ENCODE measurements at regions not wholly inside any gene's neighbourhood (a gene's known extent, or its start where the extent isn't known, plus 50 kb on each side); places are given as distances from the start of the nearest gene placed in this dataset.
"Not testable (repeated sequence)": the region's sequence is repeated elsewhere in the genome, so short reads cannot be mapped to it uniquely, and the experiment has no call there.

- intact Hi-C loops (cut with micrococcal nuclease) = not testable (repeated sequence)
These were observed 351.7 kb upstream of the FRG2C start for GRCh38 chr3:75312469-75312868.

- intact Hi-C loops (cut with micrococcal nuclease) = not testable (repeated sequence)
These were observed 344.4 kb upstream of the FRG2C start for GRCh38 chr3:75319776-75320175.

DNA sequence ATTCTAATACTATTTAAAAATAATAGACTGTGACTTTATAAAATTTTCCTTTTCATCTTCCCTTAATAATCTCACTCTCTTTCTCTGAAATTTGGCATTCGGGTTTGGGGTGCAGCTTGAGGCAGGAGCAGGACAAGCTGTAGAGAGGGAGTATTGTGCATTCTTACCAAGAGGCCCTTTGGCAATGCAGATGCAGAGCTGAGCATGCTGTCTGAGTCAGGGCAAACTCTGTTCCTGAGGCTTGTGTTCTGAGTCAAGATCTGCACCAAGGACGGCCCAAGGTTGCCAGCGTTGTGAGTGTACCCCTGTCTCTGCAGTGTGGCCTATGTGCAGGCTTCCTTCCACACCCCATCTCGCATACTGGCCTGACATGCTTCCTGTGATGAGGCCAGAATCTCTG is 343.8 kb upstream of the FRG2C start:
- intact Hi-C loops (cut with micrococcal nuclease) = no loop called here

GRCh38 chr3:75321060-75321459 is 343.1 kb upstream of the FRG2C start:
- intact Hi-C loops (cut with micrococcal nuclease) = no loop called here

- intact Hi-C loops (cut with micrococcal nuclease) = not testable (repeated sequence)
These were observed 340.2 kb upstream of the FRG2C start for GRCh38 chr3:75323936-75324335.

- intact Hi-C loops (cut with micrococcal nuclease) = no loop called here
These were observed 338.4 kb upstream of the FRG2C start for GRCh38 chr3:75325716-75326115.

DNA sequence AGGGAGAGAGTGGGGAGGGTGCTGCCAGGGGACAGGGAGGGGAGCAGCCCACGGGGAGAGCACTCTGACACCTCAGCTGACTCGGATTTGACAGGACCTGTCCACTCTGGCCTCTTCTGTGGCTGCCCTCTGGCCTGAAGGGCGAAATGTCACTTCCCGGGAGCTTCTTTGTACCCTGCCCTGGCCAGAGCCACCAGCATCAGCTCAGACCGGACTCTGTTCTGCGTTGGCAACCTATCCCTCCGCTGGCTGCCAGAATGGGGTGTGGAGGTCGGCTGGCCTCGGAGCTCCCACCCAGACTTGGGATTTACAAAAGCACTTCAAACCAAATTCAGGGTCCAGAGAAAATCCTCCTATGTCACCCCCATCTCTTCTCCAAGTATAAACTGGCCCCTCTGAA is 336.7 kb upstream of the FRG2C start:
- intact Hi-C loops (cut with micrococcal nuclease) = no loop called here

- intact Hi-C loops (cut with micrococcal nuclease) = no loop called here
These were observed 334.5 kb upstream of the FRG2C start for GRCh38 chr3:75329476-75330097.

- intact Hi-C loops (cut with micrococcal nuclease) = not testable (repeated sequence)
These were observed 333.7 kb upstream of the FRG2C start for GRCh38 chr3:75330446-75330845.

DNA sequence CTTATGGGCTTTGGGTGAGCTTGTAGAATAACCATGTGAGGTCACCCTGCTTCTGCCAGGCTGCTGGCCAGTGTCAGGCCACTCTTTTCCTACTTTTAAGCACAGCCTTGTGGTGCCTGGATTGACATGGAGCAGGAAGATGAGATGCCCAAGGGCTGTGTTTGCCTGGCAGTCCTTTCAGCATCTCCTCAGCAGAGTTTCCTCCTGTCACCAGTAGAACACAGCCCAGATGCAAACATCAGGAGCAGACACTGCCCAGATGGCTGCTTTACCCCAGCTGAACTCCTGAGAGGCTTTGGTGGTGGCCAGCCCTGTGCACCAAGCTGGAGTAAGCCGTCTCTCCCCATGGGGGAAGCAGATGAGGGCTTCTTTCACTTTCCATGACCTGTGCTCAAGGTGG is 332.0 kb upstream of the FRG2C start:
- intact Hi-C loops (cut with micrococcal nuclease) = not testable (repeated sequence)

GRCh38 chr3:75332794-75333193 is 331.3 kb upstream of the FRG2C start:
- intact Hi-C loops (cut with micrococcal nuclease) = no loop called here

DNA sequence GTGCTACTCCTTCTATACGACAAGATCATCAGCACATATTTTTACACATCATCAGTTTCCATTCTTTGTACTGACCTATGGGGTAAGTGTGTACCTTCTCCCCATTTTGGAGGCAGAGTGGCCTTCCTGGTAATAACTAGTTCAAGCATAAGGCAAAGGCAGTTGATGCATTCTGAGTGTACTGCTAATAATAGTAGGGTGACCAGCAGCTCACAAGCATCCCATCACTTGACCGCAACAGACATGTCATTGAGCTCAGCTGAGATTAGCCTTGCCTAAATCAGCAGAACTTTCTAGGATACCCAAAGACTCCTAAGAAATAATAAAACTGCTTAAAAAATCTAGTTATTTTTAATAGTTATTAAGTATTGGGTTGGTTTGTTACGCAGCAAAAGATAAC is 329.8 kb upstream of the FRG2C start:
- intact Hi-C loops (cut with micrococcal nuclease) = no loop called here

DNA sequence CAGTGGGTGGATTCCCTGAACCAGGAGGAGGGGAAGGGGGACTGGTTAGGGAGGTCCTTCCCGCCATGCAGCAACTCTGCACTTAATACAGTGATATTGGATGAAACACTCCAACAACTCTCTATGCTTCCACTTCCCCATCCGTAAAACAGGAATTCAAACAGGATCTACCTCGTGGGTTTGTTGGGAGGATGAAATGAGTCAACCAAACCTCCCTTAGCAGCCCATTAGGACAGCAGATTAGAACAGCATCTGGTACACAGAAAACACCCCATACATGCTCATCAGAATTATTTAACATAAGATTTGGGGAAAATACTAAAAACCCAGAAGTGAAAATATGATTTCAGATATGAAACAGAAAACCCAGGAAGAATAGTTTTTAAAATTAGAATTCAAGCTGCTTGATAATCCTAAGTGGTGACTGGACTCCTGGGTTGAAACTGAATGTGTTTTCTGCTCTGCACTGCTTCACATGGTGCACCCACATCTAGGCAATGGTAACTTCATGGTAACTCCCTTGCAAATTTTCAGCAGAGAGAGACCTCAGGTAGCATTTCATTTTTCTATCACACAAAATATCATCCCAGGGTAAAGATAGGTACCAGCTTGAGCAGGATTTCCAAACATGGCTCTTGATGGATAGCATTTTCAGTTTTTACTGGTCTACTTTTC is 326.8 kb upstream of the FRG2C start:
- intact Hi-C loops (cut with micrococcal nuclease) = no loop called here

DNA sequence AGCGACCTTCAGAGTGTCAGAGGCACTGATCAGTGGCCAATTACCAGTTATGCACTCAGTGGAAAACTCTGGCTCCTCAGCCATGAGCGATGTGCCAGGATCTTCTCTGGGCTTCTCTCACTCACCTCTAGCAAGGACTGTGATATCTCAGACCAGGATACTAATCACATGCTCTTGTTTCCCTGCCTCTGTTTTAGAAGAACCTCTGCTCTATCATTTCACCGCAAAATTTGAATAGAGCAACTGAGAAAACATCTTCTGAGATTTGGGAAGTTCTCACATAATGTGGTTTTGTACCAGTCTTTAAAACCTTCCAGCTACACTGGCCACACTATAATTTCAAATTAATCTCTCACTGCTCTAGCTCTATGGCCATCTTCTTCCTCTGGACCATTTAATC is 325.8 kb upstream of the FRG2C start:
- intact Hi-C loops (cut with micrococcal nuclease) = no loop called here

DNA sequence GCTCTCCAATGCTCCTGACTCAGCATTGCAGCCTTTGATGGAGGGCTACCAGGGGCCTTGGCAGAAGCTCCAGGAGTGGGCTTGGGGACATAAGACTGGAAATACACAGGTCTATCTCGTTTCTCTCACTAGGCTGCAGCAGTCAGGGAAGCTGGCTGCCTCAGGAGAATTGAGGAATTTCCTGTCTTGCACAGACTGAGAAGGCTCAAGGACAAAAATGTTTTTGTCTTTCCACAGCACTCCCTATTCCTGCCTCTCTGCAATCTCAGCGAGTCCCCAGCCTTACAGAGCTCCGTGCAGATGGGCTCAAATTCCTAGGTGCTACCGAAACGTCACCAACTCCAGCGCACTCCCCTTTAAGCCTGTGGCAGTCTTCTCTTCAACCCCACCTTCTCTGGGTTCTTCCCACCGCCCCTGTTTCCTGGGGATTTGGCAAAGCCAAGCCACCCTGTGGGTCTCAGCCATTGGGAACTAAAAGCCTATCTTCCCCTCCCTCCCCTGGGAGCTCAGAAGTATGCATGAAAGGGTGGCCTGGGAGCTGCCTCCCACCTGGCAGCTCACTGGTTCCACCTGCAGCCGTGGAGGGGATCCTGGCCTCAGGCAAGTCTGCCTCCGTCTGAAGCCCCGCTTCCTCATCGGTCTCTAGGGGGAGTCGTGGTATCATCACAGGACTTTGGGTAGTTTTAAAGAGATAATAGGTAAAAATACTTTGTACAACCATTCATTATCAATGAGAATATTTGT is 322.6 kb upstream of the FRG2C start:
- intact Hi-C loops (cut with micrococcal nuclease) = no loop called here

GRCh38 chr3:75342425-75342824 is 321.7 kb upstream of the FRG2C start:
- intact Hi-C loops (cut with micrococcal nuclease) = no loop called here

DNA sequence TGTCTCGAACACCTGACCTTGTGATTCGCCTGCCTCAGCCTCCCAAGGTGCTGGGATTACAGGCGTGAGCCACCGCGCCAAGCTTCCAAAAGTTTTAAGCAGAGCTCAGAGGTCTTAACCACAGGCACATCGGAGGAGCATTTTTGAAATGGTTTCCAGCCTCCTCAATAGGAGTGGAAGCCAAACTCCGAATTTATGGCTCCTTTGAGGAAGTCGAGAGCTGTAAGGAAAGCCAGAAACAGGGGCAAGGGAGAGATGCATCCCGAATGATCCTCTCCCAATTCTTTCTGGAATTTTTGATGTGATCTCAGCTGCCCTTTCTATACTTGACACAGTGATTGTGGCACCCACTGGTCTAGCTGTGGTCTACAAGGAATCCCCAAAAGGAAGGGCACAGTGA is 313.6 kb upstream of the FRG2C start:
- intact Hi-C loops (cut with micrococcal nuclease) = not testable (repeated sequence)

DNA sequence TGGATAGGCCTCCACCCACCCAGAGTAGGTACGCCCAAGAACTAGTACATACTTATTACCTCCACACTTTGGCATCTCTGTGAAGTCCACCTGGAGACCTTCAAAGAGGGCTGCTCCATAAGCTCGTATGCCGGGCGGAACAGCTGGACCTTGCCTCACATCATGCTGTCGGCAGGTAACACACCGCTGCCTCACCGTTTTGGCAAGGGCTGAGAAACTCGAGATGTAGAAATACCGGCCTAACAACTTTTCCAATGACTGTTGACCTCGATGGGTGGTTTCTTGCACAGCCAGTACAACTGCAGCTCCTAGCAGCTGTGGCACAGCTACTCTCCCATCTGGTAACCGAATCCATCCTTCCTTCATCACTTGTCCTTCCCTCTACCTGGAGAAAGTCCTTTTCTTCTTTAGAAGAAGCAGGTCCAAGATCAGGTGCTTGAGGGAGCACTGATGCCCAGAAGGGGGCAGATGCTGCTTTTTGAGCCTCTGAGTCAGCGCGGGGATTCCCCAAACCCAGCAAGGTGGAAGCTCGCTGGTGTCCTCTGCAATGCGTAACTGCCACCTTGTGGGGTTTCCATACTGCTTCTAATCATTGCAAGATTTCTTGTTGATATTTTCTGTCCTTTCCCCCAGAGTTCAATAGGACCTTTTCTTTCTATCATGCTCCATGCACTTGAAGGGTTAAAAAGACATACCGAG is 301.9 kb upstream of the FRG2C start:
- intact Hi-C loops (cut with micrococcal nuclease) = not testable (repeated sequence)

GRCh38 chr3:75372964-75373363 is 291.2 kb upstream of the FRG2C start:
- intact Hi-C loops (cut with micrococcal nuclease) = not testable (repeated sequence)

GRCh38 chr3:75379840-75380239 is 284.3 kb upstream of the FRG2C start:
- intact Hi-C loops (cut with micrococcal nuclease) = not testable (repeated sequence)

- intact Hi-C loops (cut with micrococcal nuclease) = no loop called here
These were observed 283.8 kb upstream of the FRG2C start for GRCh38 chr3:75380276-75380771.

DNA sequence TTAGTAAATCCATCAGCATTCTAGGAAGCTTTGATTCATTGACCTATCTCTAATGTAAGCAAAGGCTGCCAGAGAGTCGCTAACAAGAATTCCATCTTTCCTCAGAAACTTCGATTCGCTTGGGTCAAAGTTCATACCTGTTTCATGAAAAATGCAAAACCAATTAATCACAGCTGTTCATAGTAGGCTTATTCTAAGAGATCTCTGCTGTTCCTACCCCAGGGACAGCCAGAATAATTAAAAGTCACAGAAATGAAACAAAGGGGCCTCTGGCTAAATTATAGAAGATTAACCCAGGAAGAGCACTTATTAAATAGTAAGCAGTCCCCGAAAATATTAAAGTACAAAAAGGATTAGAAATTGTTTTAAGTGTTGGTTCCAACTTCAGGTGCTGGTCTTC is 280.1 kb upstream of the FRG2C start:
- intact Hi-C loops (cut with micrococcal nuclease) = not testable (repeated sequence)

All from T-helper 2 cell treated with Interferon-gamma antibody and Interleukin-4, amounts not matched to agents 100 ng/mL and 5 ng/mL, for 36 hours (primary cell).